ENCODE measurements at regions not wholly inside any gene's neighbourhood (a gene's known extent, or its start where the extent isn't known, plus 50 kb on each side); places are given as distances from the start of the nearest gene placed in this dataset.

DNA sequence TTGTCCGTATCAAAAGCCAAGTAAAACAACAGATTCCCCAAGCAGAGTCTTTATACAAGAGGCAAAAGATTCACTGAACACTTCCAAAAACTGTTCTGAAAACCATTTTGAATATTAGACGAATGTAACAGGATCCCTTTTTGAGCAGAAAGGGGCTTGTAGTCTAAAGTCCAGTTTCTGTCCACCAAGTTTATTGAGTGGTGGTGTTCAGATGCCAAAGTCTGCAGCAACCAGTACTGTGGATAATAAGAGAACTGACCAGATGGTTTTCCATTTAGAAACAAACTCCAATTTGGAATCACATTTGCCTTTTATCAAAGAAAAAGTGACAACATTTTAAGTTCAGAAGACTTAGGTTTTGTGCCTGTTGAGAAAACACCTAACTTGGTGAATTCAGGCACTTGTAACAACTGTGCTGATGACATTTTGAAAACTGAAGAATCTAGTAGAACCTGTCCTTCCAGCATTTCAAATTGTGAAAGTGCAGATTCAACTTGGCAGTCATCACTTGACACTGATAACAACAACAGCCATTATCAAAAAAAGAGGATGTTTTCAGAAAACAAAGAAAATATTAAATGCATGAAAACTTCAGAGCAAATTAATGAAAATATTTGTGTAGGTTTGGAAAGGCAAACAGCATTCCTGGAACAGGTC is 217.1 kb downstream of the CSNK2A3 start:
- peak; percentile 12 for DNase-seq

DNA sequence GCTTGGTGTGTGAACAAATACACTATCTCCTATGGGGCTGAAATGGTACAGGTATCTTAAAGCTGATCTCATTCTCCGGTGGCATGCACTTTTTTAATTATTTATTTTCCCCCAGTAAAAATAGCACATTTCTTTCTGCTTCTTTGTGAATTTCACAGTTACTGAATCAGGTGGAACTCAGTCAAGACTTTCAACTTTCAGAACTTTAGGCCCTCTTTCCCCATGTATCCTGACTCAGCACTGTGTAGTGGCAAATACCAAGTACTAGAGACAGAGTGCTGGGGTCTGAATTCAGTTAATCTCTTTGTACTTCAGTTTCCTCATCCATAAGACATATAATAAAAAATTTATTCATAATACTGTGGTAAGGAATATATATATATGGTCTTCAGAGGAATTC is 223.9 kb downstream of the CSNK2A3 start:
- DNase-seq, result no peak

DNA sequence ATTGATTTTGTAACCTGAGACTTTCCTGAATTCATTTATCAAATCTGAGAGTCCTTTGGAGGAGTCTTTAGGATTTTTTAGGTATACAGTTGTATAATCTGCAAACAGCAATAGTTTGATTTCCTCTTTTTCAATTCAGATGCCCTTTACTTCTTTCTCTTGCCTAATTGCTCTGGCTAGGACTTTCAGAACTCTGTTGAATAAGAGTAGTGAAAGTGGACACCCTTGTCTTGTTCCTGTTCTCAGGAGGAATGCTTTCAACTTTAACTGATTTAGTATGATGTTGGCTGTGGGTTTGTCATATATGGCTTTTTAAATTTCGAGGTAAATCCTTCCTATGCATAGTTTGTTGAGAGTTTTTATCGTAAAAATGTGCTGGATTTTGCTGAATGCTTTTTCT is 227.4 kb downstream of the CSNK2A3 start:
- DNase-seq, result no peak

DNA sequence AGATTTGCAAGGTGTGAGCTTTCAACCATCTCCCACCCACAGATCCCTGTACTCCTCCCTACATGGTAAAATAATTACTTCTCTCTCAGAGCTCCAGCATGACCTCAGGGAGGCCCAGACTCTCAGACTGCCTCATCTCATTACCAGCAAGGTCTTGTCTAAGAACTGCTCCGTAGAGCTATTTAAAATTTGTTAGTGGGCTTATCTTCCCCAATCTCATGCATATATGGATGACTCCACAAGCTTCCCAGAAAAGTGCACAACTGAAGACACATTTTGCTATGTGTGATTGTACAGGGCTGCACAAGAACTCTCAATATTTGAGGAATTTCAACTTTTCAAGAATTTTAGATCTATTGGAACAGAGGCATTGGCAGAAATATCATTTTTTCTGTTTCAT is 230.3 kb downstream of the CSNK2A3 start:
- no peak for DNase-seq

DNA sequence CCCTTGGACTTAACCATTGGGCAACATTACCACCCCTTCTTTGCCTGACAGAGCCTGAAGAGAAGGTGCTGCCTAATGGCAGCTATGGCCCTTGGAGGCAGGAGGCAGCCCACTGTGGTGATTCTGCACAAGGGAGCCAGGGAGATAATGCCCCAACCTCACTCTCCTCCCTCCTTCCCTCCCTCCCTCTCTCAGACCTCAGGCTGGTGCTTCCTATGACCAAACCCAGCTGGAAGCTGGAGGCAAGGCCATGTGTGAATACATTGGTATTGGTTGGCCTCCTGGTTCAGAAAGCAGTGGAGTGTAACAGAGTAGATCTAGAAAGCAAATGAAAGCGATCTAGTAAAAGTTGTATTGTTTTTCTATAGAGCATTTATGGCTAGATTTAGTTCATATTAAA is 233.1 kb downstream of the CSNK2A3 start:
- no peak for DNase-seq

DNA sequence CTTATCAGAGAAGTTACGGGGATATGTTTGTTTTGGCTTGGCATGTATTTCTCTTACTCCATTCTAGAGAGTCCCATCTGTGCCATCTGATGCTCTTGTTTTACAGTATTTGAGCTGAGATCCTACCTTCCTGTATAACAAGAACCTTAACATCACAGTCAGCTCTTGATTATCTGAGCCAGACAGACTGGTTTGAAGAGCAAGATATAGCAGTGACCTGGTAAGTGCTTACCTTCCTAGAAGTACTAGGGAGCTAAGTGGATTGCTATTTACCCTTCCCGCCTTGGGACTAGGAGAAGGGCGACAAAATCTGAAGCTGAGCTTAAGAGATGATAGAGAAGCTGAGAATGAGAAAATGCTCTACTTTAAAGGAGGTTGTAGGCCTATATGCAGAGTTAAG is 235.3 kb downstream of the CSNK2A3 start:
- DNase-seq, result no peak

DNA sequence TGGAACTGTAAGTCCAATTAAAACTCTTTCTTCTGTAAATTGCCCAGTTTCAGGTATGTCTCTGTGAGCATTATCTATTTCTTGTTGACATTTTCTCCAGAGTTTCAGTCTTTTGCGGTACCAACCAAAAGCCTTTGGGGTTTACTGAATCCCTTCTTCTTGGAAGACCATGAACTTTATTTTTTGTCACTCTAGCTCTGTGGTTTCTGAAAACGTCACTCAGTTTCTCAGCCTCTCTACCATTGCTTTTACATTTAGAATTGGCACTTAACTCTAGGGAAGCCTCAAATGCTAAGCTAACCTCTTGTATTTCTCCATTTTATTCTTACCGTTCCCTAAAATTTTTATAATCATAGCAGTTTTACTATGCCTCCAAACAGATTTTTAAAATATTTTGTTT is 237.6 kb downstream of the CSNK2A3 start:
- no peak for DNase-seq

DNA sequence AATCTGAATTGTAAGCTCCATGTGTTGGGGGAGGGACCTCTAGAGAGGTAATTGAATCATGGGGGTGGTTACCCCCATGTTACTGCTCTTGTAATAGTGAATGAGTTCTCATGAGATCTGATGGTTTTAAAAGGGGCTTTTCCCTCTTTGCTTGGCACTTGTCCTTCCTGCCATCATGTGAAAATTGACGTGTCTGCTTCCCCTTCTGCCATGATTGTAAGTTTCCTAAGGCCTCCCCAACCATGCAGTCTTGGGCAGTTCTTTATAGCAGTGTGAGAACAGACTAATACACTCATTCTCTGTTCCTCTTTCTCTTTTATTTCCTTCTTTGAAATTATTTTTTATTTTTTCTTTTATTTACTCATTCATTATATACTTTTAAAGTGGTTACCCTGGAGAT is 239.4 kb downstream of the CSNK2A3 start:
- no peak for DNase-seq

DNA sequence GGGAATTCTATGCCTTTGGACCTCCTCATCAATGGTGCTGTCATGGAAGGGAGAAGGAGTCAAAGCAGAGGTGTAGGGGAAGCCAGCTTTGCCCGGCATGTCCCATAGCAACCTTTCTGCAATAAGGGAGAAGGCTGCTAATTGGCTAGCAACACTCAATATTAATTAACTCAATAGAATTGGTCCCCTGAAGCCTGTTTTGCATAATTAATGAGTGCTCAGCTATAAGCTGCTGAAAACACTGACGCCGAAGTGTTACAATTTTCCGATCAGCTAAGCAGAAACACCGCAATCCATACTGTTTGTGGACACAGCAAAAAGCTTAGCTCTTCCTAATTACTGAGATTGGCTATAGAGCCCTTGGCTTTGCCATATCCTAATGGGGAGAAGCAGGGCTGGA is 245.0 kb downstream of the CSNK2A3 start:
- DNase-seq, result no peak

DNA sequence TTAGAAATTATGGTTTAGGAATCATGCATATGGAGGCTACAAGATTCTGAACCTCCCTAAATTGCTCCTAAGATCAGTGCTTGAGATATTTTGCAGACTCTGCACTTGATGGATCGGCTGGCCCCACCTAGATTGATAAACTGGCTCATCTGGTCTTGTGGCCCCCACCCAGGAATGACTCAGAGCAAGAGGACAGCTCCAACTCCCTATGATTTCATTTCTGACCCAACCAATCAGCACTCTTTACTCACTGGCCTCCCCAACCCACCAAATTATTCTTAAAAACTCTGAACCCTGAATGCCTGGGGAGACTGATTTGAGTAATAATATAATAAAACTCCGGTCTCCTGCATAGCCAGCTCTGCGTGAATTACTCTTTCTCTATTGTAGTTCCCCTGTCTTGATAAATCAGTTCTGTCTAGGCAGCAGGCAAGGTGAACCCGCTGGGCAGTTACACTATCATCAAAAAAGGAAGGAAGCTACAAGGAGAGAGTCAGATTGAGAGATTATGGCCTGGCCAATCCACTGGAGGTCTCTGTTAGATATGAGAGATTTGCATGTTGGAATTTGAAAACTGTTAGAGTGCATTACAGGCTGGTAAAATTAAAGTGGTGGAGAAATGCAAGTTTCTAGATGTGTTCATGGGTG is 245.8 kb downstream of the CSNK2A3 start:
- DNase-seq, result no peak

DNA sequence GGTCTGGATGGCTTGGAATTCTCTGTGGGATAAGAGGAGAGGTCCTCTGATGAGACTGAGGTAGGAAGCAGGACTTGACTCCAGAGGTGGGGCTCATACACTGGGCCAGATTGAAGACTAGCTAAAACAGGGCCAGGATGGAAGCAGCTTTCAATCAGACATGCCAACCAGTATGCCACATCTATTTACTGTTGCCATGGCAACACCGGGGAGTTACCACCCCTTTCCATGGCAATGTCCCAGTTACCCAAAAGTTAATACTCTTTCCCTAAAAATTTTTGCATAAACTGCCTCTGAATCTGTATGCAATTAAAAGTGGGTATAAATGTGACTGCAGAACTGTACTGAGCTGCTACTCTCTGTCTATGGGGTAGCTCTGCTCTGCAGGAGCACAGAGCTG is 247.5 kb upstream of the ZBED5 start:
- no peak for DNase-seq

DNA sequence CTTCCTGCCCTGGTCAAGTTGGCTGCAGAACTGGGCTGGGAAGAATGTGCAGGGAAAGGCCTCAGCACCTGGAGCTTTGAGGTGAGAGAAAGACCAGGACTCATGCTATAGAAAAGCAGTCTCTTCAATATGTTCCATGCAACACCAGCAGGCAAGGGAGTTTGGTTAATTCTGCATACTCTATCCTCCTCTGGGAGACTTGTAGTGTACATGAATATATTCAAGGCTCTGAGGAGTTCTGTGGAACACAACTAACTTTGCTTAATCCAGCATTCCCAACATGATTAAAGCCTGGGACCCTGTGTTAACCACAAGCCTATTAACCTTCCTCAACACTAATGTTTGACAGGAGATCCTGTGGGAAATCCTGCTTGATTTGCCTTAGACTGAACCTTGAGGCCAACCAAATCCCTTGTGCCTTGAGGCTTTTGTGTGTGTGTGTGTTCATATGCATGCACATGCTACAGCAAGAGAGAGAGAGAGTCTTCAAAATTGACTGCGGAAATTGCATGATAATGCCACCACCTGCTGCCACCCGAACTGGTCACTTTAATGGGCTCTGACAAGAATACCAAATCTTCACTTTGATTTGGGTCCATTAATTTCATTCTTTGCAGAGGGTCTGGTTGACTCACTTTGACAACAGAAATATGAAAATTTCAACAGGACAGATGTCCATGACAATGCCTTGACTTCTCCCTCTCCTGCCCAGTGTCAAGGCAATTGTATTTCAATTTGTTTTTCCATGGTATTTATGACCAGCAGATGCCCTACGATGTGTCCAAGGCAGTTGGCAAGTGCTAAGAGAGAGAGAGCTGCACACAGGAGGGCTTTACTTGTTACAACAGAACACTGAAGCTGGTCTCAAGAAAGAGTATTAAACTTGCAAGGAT is 238.2 kb upstream of the ZBED5 start:
- DNase-seq, result no peak

DNA sequence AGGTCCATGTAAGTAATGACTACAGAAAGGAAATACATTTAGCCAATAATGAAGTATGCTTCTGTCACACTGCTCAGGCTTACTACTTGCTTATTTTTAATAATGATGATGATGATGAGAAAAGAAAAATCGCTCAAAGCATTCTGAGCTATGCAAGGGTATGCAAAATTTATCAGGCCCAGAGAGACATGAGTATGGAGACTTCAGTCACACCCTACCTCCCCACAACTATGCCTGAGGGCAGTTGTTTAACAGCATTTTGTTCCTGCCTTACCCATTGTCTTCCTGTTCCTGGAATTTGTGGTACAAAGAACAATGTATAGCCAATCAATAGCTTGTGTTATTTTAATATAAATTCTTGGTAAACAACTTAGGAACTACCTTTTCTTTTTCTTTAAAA is 232.6 kb upstream of the ZBED5 start:
- no peak for DNase-seq

DNA sequence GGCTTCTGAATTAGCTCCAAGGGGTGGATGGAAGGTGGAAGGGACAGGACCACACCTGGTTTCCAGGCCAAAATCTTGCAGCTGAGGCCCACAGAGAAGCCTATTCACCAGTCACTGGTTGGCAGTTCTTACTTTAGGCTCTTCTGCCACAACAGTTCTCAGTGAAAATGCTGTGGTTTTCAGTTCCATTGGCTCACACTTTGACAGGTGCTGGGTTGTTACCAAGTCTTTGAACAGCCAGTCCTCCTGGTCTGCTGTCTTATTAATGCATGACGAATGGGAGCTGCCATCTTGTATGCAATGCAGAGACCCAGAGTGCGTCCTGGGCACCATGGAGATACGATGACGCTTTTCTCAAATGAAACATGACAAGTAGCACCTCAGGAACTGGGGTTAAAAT is 232.0 kb upstream of the ZBED5 start:
- DNase-seq, result no peak

DNA sequence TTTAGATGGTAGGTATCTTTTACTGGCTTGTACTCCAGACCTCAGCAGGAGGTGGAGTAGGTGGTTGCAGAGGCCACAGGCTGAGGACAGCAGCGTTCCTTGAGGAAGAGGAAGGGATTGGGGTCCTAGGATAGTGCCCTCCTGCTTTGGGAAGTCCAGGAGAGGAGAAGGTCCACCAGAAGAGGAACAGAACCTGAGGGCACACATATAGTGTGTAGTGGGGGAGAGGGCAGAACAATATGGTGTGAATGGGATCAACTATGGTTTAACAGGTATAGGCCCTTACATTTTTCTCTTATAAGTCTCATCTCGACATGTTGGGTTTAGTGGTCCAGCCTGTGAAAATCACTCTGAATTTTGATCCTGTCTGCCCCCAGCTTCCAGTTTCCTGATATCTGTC is 229.1 kb upstream of the ZBED5 start:
- no peak for DNase-seq

DNA sequence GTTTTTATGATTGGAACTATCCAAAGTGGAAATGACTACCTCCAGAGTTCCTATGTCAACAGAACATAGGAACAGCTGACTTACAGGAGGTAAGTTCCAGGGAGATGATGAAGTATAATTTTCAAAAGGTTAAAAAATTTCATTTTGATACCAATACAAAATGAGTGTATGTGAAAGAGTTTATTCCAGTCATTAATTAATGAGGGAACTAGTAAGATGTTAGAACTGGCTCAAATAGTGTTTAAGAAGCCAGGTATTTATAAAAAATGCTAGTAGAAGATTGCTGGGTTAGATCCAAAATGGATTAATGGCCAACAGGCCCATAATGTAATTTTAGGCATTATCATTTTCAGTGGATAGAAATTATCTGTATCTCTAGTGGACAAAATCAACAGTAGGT is 227.7 kb upstream of the ZBED5 start:
- DNase-seq, result no peak

DNA sequence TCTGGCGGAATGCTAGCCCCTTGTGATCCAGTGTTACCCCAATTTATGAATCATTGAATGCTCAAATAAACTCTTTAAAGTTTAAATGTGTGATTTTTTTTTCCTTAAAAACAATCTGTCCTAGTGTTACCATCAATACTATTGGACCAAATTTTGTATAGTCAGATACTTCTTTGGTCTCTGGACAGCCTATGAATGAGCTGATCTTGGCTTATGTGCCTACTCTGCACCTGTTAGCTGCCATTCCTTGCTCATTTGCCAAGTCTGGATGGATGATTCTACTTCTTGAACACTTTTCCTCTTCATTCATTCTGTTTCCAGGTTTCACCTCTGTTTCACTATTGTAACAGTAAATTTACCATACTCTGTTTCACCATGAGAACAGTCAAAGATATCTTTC is 226.5 kb upstream of the ZBED5 start:
- no peak for DNase-seq

DNA sequence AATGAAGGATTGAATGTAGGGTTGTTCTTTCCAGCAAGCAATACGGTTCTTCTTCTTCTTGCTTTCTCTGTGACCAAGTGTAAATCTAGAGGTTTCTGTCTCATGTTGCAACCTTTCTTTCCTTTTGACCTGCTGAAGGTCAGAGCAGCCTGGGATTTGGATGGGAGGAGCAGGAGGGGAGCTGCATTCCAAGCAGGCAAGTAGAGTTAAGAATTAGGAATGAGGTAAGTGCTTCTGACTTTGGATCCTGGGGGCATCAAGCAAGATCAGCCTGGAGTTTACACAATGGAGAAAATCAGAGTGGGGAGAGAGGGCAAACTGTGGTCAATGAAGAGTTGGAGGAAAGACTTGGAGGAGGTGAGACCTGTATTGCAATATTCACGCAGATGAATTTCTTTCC is 225.6 kb upstream of the ZBED5 start:
- no peak for DNase-seq

DNA sequence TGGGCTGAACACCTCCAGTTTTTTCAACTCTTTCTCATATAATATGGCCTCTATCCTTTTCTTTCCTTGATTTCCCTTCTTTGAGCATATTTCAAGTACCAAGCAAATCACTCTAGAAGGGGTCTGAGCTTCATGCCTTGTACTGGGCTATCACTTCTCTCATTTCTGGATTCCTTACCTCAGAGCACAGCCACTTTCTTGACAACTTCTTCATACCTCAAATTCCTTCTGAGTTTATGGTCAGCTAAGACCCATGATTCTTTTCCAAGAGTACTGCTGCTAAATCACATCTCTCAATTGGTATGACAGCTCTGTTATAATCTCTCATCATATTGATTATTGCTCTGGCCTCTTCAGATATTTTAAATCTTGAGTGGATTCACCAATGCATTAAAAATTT is 224.8 kb upstream of the ZBED5 start:
- DNase-seq, result no peak

DNA sequence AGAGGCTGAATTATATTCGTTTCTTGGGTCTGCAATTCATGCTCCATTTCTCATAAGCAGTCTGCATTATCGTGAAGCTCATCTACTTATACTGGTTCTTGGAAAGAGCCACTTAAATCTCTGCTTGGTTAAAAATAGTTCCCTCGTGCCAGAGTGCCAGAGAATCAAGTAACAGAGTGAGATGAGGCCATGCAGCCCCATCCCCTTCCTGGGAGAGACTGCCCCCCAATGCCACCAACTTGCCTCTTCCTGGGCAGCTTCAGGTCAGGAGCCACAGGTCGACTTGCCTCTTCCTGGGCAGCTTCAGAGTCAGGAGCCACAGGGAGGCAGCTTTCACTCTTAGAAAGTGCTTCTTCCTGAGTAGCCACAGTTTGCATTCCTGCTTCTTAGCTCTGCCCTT is 223.9 kb upstream of the ZBED5 start:
- no peak for DNase-seq

DNA sequence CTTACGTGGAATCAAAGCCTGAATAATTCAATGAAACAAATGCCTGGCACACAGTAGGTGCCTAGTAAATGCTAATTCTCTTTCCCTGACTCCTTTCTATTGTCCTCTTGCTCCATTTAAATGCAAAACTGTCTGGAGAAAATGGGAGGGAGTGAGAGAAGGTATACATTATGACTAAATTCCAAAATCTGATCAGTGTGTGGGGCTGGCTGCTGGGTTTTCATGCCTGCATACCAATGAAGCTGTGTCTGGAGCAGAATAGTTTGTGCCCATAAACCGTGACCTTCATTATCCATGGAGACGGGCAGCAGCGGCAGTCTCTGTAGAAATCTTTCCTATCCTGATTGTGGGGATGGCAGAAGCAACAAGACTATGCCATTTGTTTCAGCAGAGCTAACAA is 223.4 kb upstream of the ZBED5 start:
- no peak for DNase-seq

DNA sequence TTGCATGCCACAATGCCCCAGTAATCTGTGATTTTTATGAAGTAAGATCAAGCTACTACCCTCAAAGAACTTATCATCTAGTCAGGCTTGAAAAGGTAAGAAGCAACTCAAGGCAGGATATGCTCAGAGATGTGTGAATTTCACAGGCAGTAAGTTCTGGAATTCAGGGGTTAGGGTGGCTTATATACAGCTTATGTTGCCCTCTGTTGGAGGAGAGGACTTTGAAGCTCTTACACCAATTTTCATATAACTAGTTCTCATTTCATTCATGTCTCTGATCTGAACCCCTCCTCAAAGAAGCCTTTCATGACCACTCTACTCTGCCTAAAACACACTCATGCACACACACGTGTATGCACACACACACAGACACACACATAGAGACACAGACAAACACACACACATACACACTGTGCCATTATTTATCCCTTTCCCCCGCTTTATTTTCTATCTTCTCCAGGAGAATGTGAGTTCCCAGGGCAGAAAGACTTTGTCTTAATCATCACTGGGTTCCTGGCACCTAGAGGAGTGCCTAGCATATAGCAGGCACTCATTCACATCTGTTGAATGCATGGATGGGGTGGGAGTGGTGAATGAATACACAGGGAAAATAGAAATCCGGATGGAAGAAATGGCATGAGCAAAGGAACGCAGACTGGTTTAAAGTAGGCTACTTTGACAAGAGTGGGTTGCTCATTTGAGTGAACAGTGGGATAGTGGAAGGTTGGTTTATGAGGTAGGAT is 220.7 kb upstream of the ZBED5 start:
- no peak for DNase-seq

DNA sequence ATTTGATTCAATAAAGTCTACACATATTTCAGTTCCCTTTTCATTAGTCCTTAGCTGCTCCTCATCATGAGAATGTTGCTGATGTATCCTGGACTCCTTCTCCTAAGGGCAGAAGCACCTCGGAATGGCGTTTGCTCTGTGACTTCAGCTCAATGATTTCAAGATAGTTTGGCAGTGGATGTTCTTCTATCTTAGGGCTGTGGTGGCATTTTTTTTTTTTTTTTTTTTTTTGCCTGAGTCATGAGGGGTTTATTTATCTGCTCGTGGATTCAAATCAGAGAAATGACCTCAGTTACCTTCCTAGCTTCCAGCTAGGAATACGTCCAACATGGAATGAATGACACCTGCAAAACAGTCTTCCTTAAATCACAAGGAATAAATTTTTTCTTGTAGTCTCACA is 220.0 kb upstream of the ZBED5 start:
- DNase-seq, result no peak
